ENCODE measurements at regions not wholly inside any gene's neighbourhood (a gene's known extent, or its start where the extent isn't known, plus 50 kb on each side); places are given as distances from the start of the nearest gene placed in this dataset.

- TF ChIP-seq CTCF (conservative IDR thresholded peaks at IDR 0.05; ENCODE audit: low read depth, low read length) = no peak
- no peak for TF ChIP-seq POLR2A (IDR thresholded peaks at IDR 0.05; ENCODE audit: low read depth, low read length)
- no peak for TF ChIP-seq MAFK (IDR thresholded peaks at IDR 0.05; ENCODE audit: low read depth, low read length)
- TF ChIP-seq RAD21 (IDR thresholded peaks at IDR 0.05; ENCODE audit: low read length) = no peak
- TF ChIP-seq USF2 (IDR thresholded peaks at IDR 0.05; ENCODE audit: low read depth, low read length) = no peak
- TF ChIP-seq ELK1 (IDR thresholded peaks at IDR 0.05; ENCODE audit: borderline replicate concordance, low read depth, low read length) = no peak
These were observed 54.5 kb upstream of the PALM2AKAP2 start for GRCh38 chr9:109725460-109725859.

Measured in IMR-90 (cell line).